ENCODE measurements at regions not wholly inside any gene's neighbourhood (a gene's known extent, or its start where the extent isn't known, plus 50 kb on each side); places are given as distances from the start of the nearest gene placed in this dataset.

- POLR2A ChIA-PET: no interaction called here
- CTCF ChIA-PET: no interaction called here
Observed at GRCh38 chr21:18058731-18059398, 185.8 kb upstream of the CHODL start.

GRCh38 chr21:18053151-18053550 lies 191.5 kb upstream of the CHODL start:
- no peak for ATAC-seq (ENCODE audit: low read depth)
- Mint-ChIP-seq H3K27me3 (no peaks in the 10 kb centered on the region), H3K36me3 (ENCODE audit: low read depth) (no peaks in the 10 kb centered on the region), H3K9me3 (no peaks in the 10 kb centered on the region), H3K4me1 (no peaks in the 10 kb centered on the region), H3K4me3 (no peak overlapping the region), H3K27ac (no peak overlapping the region)
- ChIA-PET CTCF (no interaction called here), POLR2A (no interaction called here)
- intact Hi-C loops (cut with micrococcal nuclease): no loop called here
- no peak for TF ChIP-seq CTCF (IDR thresholded peaks at IDR 0.05)
- no peak for DNase-seq

More at GRCh38 chr21:18058731-18059398, 185.8 kb upstream of the CHODL start:
- no peaks in the 10 kb centered on the region for H3K27me3 Mint-ChIP-seq
- no peak overlapping the region for H3K27ac Mint-ChIP-seq
- H3K4me1 Mint-ChIP-seq: no peaks in the 10 kb centered on the region
- intact Hi-C loops (cut with micrococcal nuclease): no loop called here
- no peak overlapping the region for H3K4me3 Mint-ChIP-seq
- H3K36me3 Mint-ChIP-seq (ENCODE audit: low read depth): no peaks in the 10 kb centered on the region
- DNase-seq (no peak), ATAC-seq (ENCODE audit: low read depth) (no peak)
- no peak for TF ChIP-seq CTCF (IDR thresholded peaks at IDR 0.05)
- no peaks in the 10 kb centered on the region for H3K9me3 Mint-ChIP-seq

GRCh38 chr21:18049461-18049860 lies 195.2 kb upstream of the CHODL start:
- Mint-ChIP-seq H3K9me3 (no peaks in the 10 kb centered on the region), H3K27me3 (no peaks in the 10 kb centered on the region), H3K4me3 (no peak overlapping the region), H3K4me1 (no peaks in the 10 kb centered on the region), H3K36me3 (ENCODE audit: low read depth) (no peaks in the 10 kb centered on the region), H3K27ac (no peak overlapping the region)
- CTCF ChIA-PET: no interaction called here
- intact Hi-C loops (cut with micrococcal nuclease): no loop called here
- POLR2A ChIA-PET: no interaction called here
- DNase-seq (no peak), ATAC-seq (ENCODE audit: low read depth) (no peak)
- no peak for TF ChIP-seq CTCF (IDR thresholded peaks at IDR 0.05)

GRCh38 chr21:18041012-18041411 lies 203.6 kb upstream of the CHODL start:
- CTCF ChIA-PET: no interaction called here
- no peaks in the 10 kb centered on the region for H3K27me3 Mint-ChIP-seq
- no peak overlapping the region for H3K4me3 Mint-ChIP-seq
- DNase-seq: no peak
- no peak for ATAC-seq (ENCODE audit: low read depth)
- no peak overlapping the region for H3K27ac Mint-ChIP-seq
- no peaks in the 10 kb centered on the region for H3K36me3 Mint-ChIP-seq (ENCODE audit: low read depth)
- H3K9me3 Mint-ChIP-seq: no peaks in the 10 kb centered on the region
- TF ChIP-seq CTCF (IDR thresholded peaks at IDR 0.05): no peak
- H3K4me1 Mint-ChIP-seq: no peaks in the 10 kb centered on the region
- POLR2A ChIA-PET: no interaction called here
- intact Hi-C loops (cut with micrococcal nuclease): no loop called here

GRCh38 chr21:18030248-18030647 lies 211.1 kb upstream of the C21orf91 start:
- POLR2A ChIA-PET: no interaction called here
- no peaks in the 10 kb centered on the region for H3K27me3 Mint-ChIP-seq
- intact Hi-C loops (cut with micrococcal nuclease): no loop called here
- no peak overlapping the region for H3K27ac Mint-ChIP-seq
- H3K9me3 Mint-ChIP-seq: peaks cover under 1% of the 10 kb centered on the region
- DNase-seq: no peak
- CTCF ChIA-PET: no interaction called here
- no peak for ATAC-seq (ENCODE audit: low read depth)
- no peaks in the 10 kb centered on the region for H3K36me3 Mint-ChIP-seq (ENCODE audit: low read depth)
- H3K4me1 Mint-ChIP-seq: no peaks in the 10 kb centered on the region
- no peak overlapping the region for H3K4me3 Mint-ChIP-seq
- no peak for TF ChIP-seq CTCF (IDR thresholded peaks at IDR 0.05)
